CD14-positive monocyte (primary cell): ENCODE measurements at regions not wholly inside any gene's neighbourhood (a gene's known extent, or its start where the extent isn't known, plus 50 kb on each side); places are given as distances from the start of the nearest gene placed in this dataset.

Experiments
- DNase-seq, 3 donors: peaks; one replicate each; pipeline ENCODE4 v3.0.0-alpha.2; 2011 to 2022
- H2AFZ ChIP-seq: 2 replicates; pipeline ENCODE4 v1.6.0; 2012; ENCODE audit warnings: mild to moderate bottlenecking, low read depth, low read length, inconsistent platforms; ENCODE audit not compliant: insufficient read depth, poor library complexity, severe bottlenecking
- H3K27ac ChIP-seq, 2 donors: 1 replicate in 1 of 2; 2 replicates in 1 of 2; pipeline ENCODE4 v1.5.1; 2012 to 2013; ENCODE audit warnings: low read length in 2 of 2, control low read depth in 1 of 2, inconsistent platforms in 1 of 2, low read depth in 1 of 2, mild to moderate bottlenecking in 1 of 2
- H3K27me3 ChIP-seq, 2 donors: one replicate each; pipeline versions ENCODE4 v1.6.0 to v1.6.1; 2011 to 2013; ENCODE audit warnings: low read length in 2 of 2; ENCODE audit not compliant: control insufficient read depth in 2 of 2, insufficient read depth in 2 of 2
- H3K36me3 ChIP-seq, 2 donors: replicated peaks in 1 of 2; 1 replicate in 1 of 2; 2 replicates in 1 of 2; pipeline versions ENCODE4 v1.5.1 to v1.6.1; 2012 to 2013; ENCODE audit warnings: low read length in 2 of 2, control low read depth in 1 of 2, inconsistent platforms in 1 of 2, mild to moderate bottlenecking in 1 of 2; ENCODE audit not compliant: insufficient read depth in 2 of 2, control insufficient read depth in 1 of 2
- H3K4me1 ChIP-seq, 2 donors: 1 replicate in 1 of 2; 2 replicates in 1 of 2; pipeline versions ENCODE4 v1.5.1 to v1.6.1; 2012 to 2013; ENCODE audit warnings: low read length in 2 of 2, control low read depth in 1 of 2, inconsistent platforms in 1 of 2, mild to moderate bottlenecking in 1 of 2, moderate library complexity in 1 of 2; ENCODE audit not compliant: insufficient read depth in 2 of 2, control insufficient read depth in 1 of 2
- H3K4me2 ChIP-seq: replicated peaks from 2 replicates; pipeline ENCODE3; 2012; ENCODE audit warnings: low read length, moderate library complexity, mild to moderate bottlenecking; ENCODE audit not compliant: poor library complexity, severe bottlenecking; ENCODE audit errors: extremely low read depth
- H3K4me3 ChIP-seq, 3 experiments: fragments of 200-600 bp in 1 of 3; sonication (generic) in 1 of 3; replicated peaks in 1 of 3; 1 replicate in 2 of 3; 2 replicates in 1 of 3; pipeline ENCODE4 v1.5.1; 2011 to 2013; ENCODE audit warnings: low read length in 3 of 3, mild to moderate bottlenecking in 3 of 3, control low read depth in 2 of 3, low read depth in 2 of 3, inconsistent platforms in 1 of 3, moderate library complexity in 1 of 3
- H3K79me2 ChIP-seq: 2 replicates; pipeline ENCODE4 v1.6.0; 2012; ENCODE audit warnings: mild to moderate bottlenecking, control low read depth, inconsistent platforms, low read length, moderate library complexity; ENCODE audit not compliant: insufficient read depth
- H3K9ac ChIP-seq: 2 replicates; pipeline ENCODE4 v1.6.0; 2017; ENCODE audit warnings: low read length, mild to moderate bottlenecking; ENCODE audit not compliant: insufficient read depth, poor library complexity, severe bottlenecking
- H3K9me3 ChIP-seq, 2 donors: replicated peaks in 1 of 2; 1 replicate in 1 of 2; 2 replicates in 1 of 2; pipeline versions ENCODE4 v1.5.1 to v1.6.1; 2012 to 2013; ENCODE audit warnings: low read length in 2 of 2, control low read depth in 1 of 2; ENCODE audit not compliant: control insufficient read depth in 1 of 2, insufficient read depth in 1 of 2
- H4K20me1 ChIP-seq: 2 replicates; pipeline ENCODE4 v1.6.0; 2012; ENCODE audit warnings: mild to moderate bottlenecking, low read length, control low read depth, moderate library complexity; ENCODE audit not compliant: insufficient read depth
- H3K27ac Mint-ChIP-seq, 7 donors: one replicate each; pipeline ENCODE4 v1.8.0; 2020; ENCODE audit warnings: mild to moderate bottlenecking in 7 of 7, mixed read lengths in 7 of 7, moderate library complexity in 6 of 7, inconsistent platforms in 2 of 7
- H3K27me3 Mint-ChIP-seq, 3 donors: one replicate each; pipeline ENCODE4 v1.8.0; 2021 to 2022; ENCODE audit warnings: low read depth in 3 of 3, mild to moderate bottlenecking in 3 of 3, mixed read lengths in 3 of 3, moderate library complexity in 3 of 3, inconsistent platforms in 1 of 3
- H3K36me3 Mint-ChIP-seq, 2 donors: one replicate each; pipeline ENCODE4 v1.8.0; 2020; ENCODE audit warnings: mixed read lengths in 2 of 2, inconsistent platforms in 1 of 2, mild to moderate bottlenecking in 1 of 2
- H3K4me1 Mint-ChIP-seq: one replicate; pipeline ENCODE4 v1.8.0; 2020; ENCODE audit warnings: mild to moderate bottlenecking, mixed read lengths
- H3K4me3 Mint-ChIP-seq, 2 donors: one replicate each; pipeline ENCODE4 v1.8.0; 2020; ENCODE audit warnings: mild to moderate bottlenecking in 2 of 2, mixed read lengths in 2 of 2, moderate library complexity in 1 of 2
- H3K9me3 Mint-ChIP-seq, 7 donors: one replicate each; pipeline ENCODE4 v1.8.0; 2020 to 2022; ENCODE audit warnings: mixed read lengths in 7 of 7, mild to moderate bottlenecking in 6 of 7, moderate library complexity in 6 of 7, inconsistent platforms in 2 of 7
- CTCF ChIP-seq: fragments of 200-600 bp; IDR thresholded peaks from one replicate; pipeline ENCODE4 v1.8.0; 2022; ENCODE audit warnings: antibody characterized with exemption, mild to moderate bottlenecking
- WGBS: methylation state at CpG from one replicate; pipeline ENCODE4 v1.1.5; 2013; ENCODE audit warnings: missing lambda C conversion rate; ENCODE audit not compliant: insufficient coverage; 5-methylcytosine and 5-hydroxymethylcytosine counted together
- intact Hi-C, 2 donors: fragments of 100-400 bp; cut with micrococcal nuclease; formaldehyde crosslinking; loops; one replicate each; pipeline versions ENCODE4 v1.15.0 to v1.15.1; 2023

GRCh38 chr18:61651145-61651879, 241.5 kb downstream of the RNF152 start:
- H3K4me2 ChIP-seq, result no peak overlapping the region
- no peak overlapping the region for H2AFZ ChIP-seq
- no peak for TF ChIP-seq CTCF
- H3K27ac ChIP-seq, result no peak overlapping the region
- H4K20me1 ChIP-seq, result no peaks in the 10 kb centered on the region
- Mint-ChIP-seq H3K9me3 (peaks cover 0 to 3% (median 0%) of the 10 kb centered on the region in 7 donors), H3K4me3 (no peak overlapping the region), H3K27me3 (peaks cover 2 to 8% (median 7%) of the 10 kb centered on the region in 3 donors), H3K4me1 (no peaks in the 10 kb centered on the region), H3K36me3 (no peaks in the 10 kb centered on the region), H3K27ac (no peak overlapping the region)
- H3K4me3 ChIP-seq, result no peak overlapping the region
- DNase-seq, result no peak
- no peaks in the 10 kb centered on the region for H3K79me2 ChIP-seq
- H3K9ac ChIP-seq, result no peak overlapping the region
- no peaks in the 10 kb centered on the region for H3K9me3 ChIP-seq
- intact Hi-C loops, result no loop called here
- H3K4me1 ChIP-seq, result no peaks in the 10 kb centered on the region
- 100% methylated on average over 2 of the region's 3 CpGs for WGBS
- H3K36me3 ChIP-seq, result no peaks in the 10 kb centered on the region
- no peaks in the 10 kb centered on the region for H3K27me3 ChIP-seq

- Histone ChIP-seq H2AFZ (no peak overlapping the region), H3K4me2 (no peak overlapping the region), H3K9me3 (no peaks in the 10 kb centered on the region), H4K20me1 (no peaks in the 10 kb centered on the region), H3K4me1 (peaks cover 0 to 6% of the 10 kb centered on the region in 2 donors), H3K36me3 (no peaks in the 10 kb centered on the region), H3K4me3 (no peak overlapping the region), H3K79me2 (no peaks in the 10 kb centered on the region), H3K27ac (no peak overlapping the region), H3K9ac (no peak overlapping the region), H3K27me3 (peaks cover 10% of the 10 kb centered on the region in 2 donors)
- Mint-ChIP-seq H3K36me3 (no peaks in the 10 kb centered on the region), H3K4me3 (no peak overlapping the region), H3K27ac (no peak overlapping the region), H3K27me3 (peaks cover 4 to 21% (median 6%) of the 10 kb centered on the region in 3 donors), H3K9me3 (peaks cover 0 to 8% (median 0%) of the 10 kb centered on the region in 7 donors), H3K4me1 (peaks cover 5% of the 10 kb centered on the region)
- 41% methylated on average over 7 of the region's 8 CpGs for WGBS
- intact Hi-C loops, result no loop called here
- no peak for DNase-seq
- no peak for TF ChIP-seq CTCF
These were observed 248.7 kb downstream of the RNF152 start for GRCh38 chr18:61643884-61644647.
